Stimulated activated CD4-positive, alpha-beta T cell treated with anti-CD3 and anti-CD28 coated beads, Interleukin-1b, Interleukin-23, amount 100 ng/mL, for 48 hours (primary cell): ENCODE measurements at regions not wholly inside any gene's neighbourhood (a gene's known extent, or its start where the extent isn't known, plus 50 kb on each side); places are given as distances from the start of the nearest gene placed in this dataset.

Experiments
- DNase-seq: peaks from one replicate; pipeline ENCODE4 v3.0.0-alpha.2; 2020

DNA sequence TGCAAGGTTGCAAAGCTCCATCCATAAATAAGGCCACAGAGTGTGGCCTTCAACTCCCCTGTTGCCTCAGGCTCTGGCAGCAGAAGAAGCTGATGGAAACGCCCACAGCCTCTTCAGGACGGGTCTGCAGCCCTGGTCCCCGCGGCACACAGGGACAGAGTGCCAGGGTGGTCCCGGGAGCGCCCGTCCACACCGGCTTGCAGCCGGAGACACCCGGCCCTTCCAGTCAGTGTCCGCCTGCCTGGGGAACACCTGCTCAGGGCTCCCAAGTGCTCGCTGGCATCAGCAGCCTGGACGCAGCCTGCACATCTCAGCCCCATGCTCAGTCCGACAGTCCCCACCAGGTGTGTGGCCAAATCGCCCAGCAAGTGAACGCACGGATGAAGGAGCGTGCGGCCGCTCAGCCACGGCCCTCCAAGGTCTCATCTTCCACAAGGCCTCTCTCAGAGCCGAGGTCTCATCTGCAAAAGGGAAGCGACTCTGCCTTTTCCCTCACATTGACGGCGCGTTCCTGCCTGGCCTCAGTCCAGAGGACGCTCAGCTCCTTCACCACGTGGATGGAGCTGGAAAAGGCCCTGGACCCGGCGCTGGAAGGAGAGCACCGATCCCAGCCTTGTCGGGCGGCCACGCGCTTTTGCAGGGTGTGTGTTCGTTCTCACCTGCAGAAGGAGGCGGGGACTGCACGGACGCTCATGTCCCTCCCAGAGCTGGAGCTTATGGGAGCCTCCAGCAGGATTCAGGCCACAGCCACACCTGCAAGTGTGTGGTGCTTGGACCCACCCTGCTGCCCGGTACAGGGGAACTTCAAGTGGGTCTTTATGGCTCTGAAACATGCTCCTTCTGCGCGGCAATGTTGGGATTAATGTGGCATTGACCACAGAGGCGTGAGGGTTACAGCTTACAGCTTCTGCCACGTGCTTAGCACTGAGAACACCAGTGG is 180.4 kb downstream of the DLL1 start:
- no peak for DNase-seq

- no peak for DNase-seq
These were observed 181.8 kb downstream of the DLL1 start for GRCh38 chr6:170108890-170109587.

GRCh38 chr6:170108456-170108855 is 182.4 kb downstream of the DLL1 start:
- no peak for DNase-seq

GRCh38 chr6:170107606-170108222 is 183.2 kb downstream of the DLL1 start:
- no peak for DNase-seq

DNA sequence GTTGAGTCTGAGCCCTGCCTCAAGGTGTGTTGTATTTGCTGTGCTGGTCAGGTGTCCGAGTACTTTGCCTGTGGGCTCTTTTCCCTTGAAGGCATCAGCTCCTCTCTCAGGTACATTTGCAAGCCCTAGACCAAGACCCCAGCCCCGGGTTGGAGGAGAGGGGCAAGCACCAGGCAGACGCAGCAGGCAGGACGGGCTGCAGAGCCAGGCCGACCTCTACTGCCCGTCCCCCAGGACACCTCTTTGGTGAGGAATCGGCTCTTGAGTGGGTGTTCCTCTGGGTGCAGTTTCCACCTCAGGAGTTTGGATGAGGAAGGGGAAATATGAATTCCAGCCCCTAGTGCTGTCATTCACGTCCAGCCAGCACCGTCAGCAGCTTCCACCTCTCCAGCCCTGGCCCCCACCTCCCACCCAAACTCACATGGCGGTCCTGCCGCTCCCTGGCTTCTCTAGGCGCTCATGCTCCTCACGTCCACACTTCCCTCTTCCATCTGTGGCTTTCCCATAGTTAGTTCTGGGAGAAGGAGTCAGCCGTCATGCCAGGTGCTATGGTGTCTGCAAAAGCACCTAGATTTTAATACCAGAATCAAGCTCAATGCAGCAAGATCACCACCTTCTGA is 183.9 kb downstream of the DLL1 start:
- DNase-seq = no peak

DNA sequence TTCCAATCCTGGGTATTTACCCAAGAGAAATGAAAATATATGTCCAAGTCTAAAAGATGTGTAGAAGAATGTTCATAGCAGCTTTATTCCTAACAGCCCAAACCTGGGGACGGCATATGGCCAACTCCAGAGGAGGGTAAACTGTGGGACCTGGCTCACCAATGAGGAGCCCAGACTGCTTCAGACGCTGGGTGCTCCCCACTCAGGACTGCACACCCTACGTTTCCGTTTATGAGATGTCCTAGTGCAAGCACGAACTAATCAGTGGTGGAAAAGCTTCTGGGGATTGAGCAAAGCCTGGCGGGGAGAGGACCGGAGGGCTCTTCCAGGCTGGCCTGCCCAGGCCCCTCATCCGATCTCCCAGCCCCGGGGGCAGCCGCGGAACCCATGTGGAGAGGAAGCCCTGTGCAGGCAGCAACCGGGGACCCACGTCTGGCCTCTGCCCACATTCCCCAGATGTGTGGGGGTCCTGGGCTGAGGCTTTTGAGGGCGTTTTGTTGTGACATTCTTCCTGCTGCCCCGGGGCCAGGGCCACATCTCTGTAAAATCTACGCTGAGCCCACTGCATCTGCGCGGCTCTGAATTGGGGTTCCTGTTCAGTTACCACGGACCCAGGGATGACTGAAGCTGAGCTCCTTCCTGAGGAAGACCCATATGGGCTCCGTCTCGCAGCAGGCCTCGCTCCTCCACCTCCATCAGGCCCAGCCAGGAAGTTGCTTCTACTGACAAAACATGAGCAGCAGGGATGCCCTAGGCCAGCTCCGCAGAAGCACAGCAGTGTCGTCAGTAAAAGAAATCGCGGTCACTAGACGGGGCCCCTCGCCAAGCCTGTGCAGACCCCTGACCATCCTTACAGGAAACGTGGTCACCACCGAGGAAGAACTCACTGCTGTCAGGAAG is 188.0 kb downstream of the DLL1 start:
- no peak for DNase-seq

DNA sequence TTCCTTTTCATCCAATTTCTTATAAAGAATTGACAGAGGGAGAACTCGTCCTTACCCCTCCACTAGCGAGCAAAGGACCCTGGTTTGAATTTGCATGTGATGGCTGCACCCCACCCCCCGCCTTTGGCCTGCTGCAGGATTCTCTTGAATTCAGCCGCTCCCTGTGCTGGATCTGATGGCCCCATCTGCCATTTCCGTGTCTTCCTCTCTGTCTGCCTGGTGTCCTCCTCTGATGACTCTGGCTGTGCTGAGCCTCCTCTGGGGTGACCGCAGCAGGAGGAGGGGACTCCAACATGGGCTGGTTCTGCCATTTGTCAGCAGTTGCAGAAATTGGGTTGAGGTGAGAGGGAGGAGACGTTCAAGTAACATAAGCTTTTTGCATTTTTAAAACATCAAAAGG is 188.8 kb downstream of the DLL1 start:
- no peak for DNase-seq

- DNase-seq = no peak
These were observed 189.4 kb downstream of the DLL1 start for GRCh38 chr6:170101281-170102035.

DNA sequence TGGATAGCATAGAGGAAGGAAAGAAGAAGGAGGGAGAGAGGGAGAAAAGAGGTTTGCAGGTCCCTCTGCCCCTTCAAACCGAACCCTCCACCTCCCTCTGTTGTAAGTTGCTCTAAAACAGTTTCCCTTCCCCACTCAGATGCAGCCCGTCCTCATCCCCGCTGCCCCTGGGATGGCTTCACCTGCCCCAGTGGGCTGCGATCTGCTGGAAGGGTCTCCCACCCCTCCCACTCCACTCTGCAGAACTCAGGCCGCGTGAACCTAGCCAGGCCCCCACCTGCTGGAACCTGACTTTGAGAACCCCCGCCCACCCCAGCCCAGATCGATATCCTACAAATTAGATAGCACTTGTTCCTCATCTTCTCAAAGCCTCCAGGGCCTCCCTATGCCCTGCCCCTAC is 190.8 kb downstream of the DLL1 start:
- DNase-seq = no peak

- DNase-seq = no peak
These were observed 191.5 kb downstream of the DLL1 start for GRCh38 chr6:170099387-170099786.

- no peak for DNase-seq
These were observed 192.3 kb downstream of the DLL1 start for GRCh38 chr6:170098428-170099170.

DNA sequence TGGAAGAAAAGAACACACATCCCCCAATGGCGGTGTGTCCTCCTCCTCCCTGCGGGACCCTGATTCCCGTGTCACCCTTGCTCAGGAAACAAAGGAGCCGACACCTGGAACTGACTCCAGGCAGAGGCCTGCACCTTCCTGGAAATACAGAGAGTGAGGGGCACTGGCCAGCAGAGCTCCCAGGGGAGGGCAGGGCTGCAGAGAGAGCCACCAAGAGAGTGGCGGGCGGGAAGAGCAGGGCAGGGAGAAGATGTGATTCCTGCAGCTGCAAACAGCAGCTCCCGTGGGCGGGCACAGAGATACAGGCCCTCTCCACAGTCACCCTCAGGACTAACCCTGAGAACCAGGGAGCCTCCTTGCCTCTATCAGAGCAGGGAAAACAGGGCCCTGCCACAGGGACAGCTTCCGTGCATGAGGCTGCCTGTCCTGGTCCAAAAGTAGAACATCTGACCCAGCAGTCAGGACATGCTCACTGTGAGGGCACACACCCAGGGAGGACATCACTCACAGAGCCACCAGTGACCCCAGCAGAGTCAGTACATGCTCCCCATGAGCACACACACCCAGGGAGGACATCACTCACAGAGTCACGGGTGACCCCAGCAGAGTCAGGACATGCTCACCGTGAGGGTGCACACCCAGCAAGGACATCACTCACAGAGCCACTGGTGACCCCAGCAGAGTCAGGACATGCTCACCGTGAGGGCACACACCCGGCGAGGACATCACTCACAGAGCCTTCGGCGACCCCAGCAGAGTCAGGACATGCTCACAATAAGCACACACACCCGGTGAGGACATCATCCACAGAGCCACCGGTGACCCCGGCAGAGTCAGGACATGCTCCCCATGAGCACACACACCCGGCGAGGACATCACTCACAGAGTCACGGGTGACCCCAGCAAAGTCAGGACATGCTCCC is 193.1 kb downstream of the DLL1 start:
- DNase-seq = no peak

GRCh38 chr6:170096803-170097504 is 193.9 kb downstream of the DLL1 start:
- DNase-seq = no peak

DNA sequence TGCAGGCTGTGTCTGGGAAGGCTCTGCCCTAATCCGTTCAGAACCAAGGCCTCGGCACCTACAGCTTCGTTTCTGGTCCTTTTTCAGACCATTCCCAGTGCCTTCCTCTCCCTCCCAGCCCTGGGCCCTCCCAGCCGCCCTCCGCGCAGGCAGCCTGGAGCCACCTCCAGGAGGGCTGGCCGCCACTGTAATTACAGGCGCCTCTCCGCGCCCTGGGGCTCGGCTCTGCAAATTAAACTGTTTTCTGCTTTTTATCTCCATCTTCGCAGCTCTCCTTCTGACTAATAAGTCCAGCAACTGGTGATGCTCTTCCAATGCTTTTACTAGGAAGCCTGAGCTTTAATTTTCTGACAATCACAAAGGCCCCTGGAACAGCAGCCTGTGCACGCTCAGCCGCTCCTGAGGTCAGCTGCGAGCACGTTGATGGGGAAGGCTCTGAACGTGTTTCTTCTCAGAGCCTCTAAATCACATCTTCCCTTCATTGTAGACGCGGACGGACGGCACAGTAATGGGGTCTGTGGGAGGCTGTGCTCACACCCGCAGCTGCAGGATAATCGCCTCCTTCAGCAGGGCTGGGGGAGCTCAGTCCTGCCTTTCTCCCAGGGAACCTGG is 194.6 kb downstream of the DLL1 start:
- DNase-seq = no peak

DNA sequence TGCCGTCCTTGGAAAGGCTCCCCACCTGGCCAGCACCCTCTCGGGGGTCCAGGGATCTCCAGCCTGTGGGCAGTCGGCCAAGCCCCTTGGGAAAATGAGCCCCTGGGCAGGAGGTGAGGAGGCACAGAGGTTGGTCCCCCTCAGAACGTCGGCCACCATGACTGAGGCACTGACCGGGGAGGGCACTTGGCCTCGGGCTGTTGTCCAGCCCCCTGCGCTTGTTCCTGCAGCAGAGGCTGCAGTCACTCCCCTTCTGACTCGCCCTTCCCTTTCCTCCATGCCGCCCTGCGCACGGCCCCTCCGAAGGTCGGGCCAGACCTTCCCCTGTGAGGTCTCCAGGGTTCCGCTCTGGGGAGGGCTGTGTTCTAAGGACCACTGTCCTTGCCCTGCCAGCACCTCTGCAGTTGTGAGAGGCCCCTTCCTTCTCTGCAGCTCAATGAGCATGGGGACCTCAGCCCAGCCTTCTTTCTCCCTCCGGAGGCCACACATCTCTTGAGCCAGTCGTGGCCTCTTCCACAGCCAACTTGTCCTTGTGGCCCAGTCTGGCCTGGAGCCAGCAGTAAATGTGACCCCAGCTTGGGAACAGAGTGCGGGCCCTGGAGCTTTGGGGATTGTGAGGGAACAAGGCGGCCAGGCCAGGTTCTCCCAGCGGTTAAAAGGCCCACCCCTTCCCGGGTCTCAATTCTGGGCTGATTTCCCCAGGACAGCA is 195.5 kb downstream of the DLL1 start:
- DNase-seq = no peak

- DNase-seq = no peak
These were observed 196.1 kb downstream of the DLL1 start for GRCh38 chr6:170094686-170095272.
